Cardiac fibroblast (primary cell): ENCODE measurements at regions not wholly inside any gene's neighbourhood (a gene's known extent, or its start where the extent isn't known, plus 50 kb on each side); places are given as distances from the start of the nearest gene placed in this dataset.

Experiments used
- DNase-seq, 2 donors: peaks; one replicate each; pipeline versions ENCODE4 v3.0.0 to v3.0.0-alpha.2; 2010; ENCODE audit warnings: low read depth in 2 of 2
- H3K4me3 ChIP-seq, 2 donors: replicated peaks in 1 of 2; 1 replicate in 1 of 2; 2 replicates in 1 of 2; pipeline ENCODE4 v1.5.1; 2011; ENCODE audit warnings: low read depth in 2 of 2, low read length in 2 of 2, mild to moderate bottlenecking in 2 of 2, moderate library complexity in 1 of 2
- TF ChIP-seq, protein P1 (sequence below): IDR thresholded peaks from one replicate; pipeline ENCODE4 v1.5.1; 2011; ENCODE audit warnings: low read depth, mild to moderate bottlenecking, low read length, inconsistent platforms

GRCh38 chr14:87161502-87161901, 831.5 kb downstream of the GALC start:
- TF ChIP-seq, protein P1, sequence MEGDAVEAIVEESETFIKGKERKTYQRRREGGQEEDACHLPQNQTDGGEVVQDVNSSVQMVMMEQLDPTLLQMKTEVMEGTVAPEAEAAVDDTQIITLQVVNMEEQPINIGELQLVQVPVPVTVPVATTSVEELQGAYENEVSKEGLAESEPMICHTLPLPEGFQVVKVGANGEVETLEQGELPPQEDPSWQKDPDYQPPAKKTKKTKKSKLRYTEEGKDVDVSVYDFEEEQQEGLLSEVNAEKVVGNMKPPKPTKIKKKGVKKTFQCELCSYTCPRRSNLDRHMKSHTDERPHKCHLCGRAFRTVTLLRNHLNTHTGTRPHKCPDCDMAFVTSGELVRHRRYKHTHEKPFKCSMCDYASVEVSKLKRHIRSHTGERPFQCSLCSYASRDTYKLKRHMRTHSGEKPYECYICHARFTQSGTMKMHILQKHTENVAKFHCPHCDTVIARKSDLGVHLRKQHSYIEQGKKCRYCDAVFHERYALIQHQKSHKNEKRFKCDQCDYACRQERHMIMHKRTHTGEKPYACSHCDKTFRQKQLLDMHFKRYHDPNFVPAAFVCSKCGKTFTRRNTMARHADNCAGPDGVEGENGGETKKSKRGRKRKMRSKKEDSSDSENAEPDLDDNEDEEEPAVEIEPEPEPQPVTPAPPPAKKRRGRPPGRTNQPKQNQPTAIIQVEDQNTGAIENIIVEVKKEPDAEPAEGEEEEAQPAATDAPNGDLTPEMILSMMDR = no peak
- H3K4me3 ChIP-seq = no peak overlapping the region
- DNase-seq = no peak

DNA sequence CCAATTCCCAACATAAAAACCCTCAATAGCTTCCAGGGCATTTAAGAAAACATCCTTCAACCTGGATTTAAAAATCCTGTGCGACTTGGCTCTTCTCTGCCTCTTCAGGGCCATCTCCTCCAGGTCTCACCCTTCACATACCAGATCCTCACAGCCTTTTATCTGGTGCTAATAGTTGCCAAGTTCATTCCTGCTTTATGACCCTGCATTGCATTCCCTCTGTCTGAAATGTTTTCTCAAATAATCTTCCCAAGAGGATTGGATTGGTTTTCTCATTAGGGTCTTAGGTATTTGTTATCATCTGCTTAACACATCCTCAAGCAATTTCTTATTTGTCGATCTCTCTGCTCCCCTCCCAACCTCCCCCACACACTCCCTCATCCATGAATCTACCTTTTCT, 832.0 kb downstream of the GALC start:
- DNase-seq = no peak
- H3K4me3 ChIP-seq = no peak overlapping the region
- TF ChIP-seq, protein P1 = no peak

DNA sequence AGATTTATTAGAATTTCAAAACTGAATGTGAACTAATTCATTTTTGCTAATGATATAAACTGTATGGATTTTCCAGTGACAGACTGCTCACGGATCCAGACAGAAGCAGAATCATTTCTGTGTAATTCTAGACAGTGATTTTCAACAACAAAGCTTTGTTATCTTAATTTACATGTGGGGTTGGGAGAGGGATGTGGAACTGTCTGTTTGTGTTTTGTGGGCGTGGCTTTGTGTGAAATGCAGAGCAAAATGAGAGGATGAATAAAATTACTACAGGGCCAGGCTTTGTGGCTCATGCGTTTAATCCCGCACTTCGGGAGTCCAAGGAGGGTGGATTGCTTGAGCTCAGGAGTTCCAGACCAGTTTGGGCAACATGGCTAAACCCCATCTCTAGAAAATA, 834.7 kb downstream of the GALC start:
- TF ChIP-seq, protein P1 = no peak

GRCh38 chr14:87156878-87157277, 836.1 kb downstream of the GALC start:
- DNase-seq = no peak
- TF ChIP-seq, protein P1 = no peak
- H3K4me3 ChIP-seq = no peak overlapping the region

More for the DNA sequence above, 834.7 kb downstream of the GALC start:
- no peak overlapping the region for H3K4me3 ChIP-seq
- no peak for DNase-seq

GRCh38 chr14:87155856-87156488, 837.0 kb downstream of the GALC start:
- H3K4me3 ChIP-seq = no peak overlapping the region
- no peak for DNase-seq
- TF ChIP-seq, protein P1 = no peak

- no peak for DNase-seq
- TF ChIP-seq, protein P1 = no peak
- H3K4me3 ChIP-seq = no peak overlapping the region
These were observed 839.1 kb downstream of the GALC start for GRCh38 chr14:87153901-87154300.

DNA sequence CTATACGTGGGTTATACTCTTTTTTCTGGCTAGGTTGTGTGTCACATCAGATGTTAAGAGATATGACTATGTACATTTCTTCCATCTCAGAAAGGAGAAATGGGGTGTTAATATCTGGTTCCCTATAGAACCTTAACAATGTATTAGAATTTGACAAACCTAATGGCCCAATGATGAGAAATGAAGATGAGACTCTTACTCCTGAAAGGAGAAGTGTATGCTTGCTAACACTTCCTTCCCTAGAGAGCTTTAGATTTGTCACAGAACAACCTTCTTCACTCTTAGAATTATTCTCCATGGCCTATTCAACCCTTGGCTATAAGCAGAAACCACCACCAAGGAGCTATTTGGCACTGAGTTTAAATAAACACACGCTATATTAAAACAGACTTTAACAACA, 839.6 kb downstream of the GALC start:
- DNase-seq = no peak
- TF ChIP-seq, protein P1 = no peak
- H3K4me3 ChIP-seq = no peak overlapping the region
